HCT116 (cell line): ENCODE measurements at regions not wholly inside any gene's neighbourhood (a gene's known extent, or its start where the extent isn't known, plus 50 kb on each side); places are given as distances from the start of the nearest gene placed in this dataset.

Experiments
- ATAC-seq: fragments of 200-7000 bp; cut with Tn5 transposase; 2 replicates; pipeline ENCODE4 v1.9.1; 2020; ENCODE audit warnings: mild to moderate bottlenecking, moderate library complexity
- BruUV-seq: library from RNA; stranded (reverse); fragments of 400-500 nt; replicated peaks from 2 replicates; lab custom pipeline; 2021; lab: Mats Ljungman, UMichigan
- CTCF ChIA-PET: fragments of 300-600 bp; sonication (Branson Sonifier 250); formaldehyde crosslinking; loops from one replicate; lab custom pipeline; 2021; ENCODE audit warnings: antibody characterized with exemption; lab: Charles Lee
- POLR2A ChIA-PET: fragments of 300-600, 350-600 bp; sonication (Branson Sonifier 250); formaldehyde crosslinking; loops from one replicate; lab custom pipeline; 2021; ENCODE audit warnings: antibody characterized with exemption; lab: Charles Lee
- RAD21 ChIA-PET, 2 experiments: fragments of 300-600 bp; sonication (Branson Sonifier 250); formaldehyde crosslinking; loops; one replicate each; lab custom pipeline; 2023; ENCODE audit warnings: low total read pairs in 2 of 2; ENCODE audit not compliant: uncharacterized antibody in 2 of 2, unreplicated experiment in 2 of 2, low non-redundant PET in 1 of 2; lab: Charles Lee
- DNase-seq: peaks from one replicate; pipeline ENCODE4 v3.0.0-alpha.2; 2010; ENCODE audit warnings: low read depth, low spot score
- H2AFZ ChIP-seq: fragments of 200-600 bp; shearing (Covaris generic), sonication (generic); 2 replicates; pipeline ENCODE4 v1.6.1; 2017; ENCODE audit warnings: low read depth, mixed run types, mixed read lengths, antibody characterized with exemption, low read length; ENCODE audit not compliant: poor library complexity, severe bottlenecking
- H3K27ac ChIP-seq: 2 replicates; pipeline ENCODE4 v1.5.1; 2012; ENCODE audit warnings: low read depth, low read length
- H3K27me3 ChIP-seq: fragments of 200-600 bp; sonication (generic); 2 replicates; pipeline ENCODE4 v1.6.1; 2016; ENCODE audit warnings: mixed run types, low read length, mixed read lengths; ENCODE audit not compliant: insufficient read depth
- H3K36me3 ChIP-seq, 2 experiments: fragments of 200-500 bp in 1 of 2; fragments of 200-600 bp in 1 of 2; sonication (Bioruptor generic) in 1 of 2; sonication (generic) in 1 of 2; 2 replicates each; pipeline versions ENCODE4 v1.5.1 to v1.6.1; 2014 to 2016; ENCODE audit warnings: low read length in 2 of 2, inconsistent platforms in 1 of 2, mixed read lengths in 1 of 2, mixed run types in 1 of 2; ENCODE audit not compliant: insufficient read depth in 2 of 2, control insufficient read depth in 1 of 2
- H3K4me1 ChIP-seq, 2 experiments: fragments of 200-600 bp in 1 of 2; sonication (generic) in 1 of 2; 2 replicates each; pipeline versions ENCODE4 v1.5.1 to v1.6.1; 2012 to 2017; ENCODE audit warnings: low read length in 2 of 2, inconsistent platforms in 1 of 2, mild to moderate bottlenecking in 1 of 2, mixed read lengths in 1 of 2, mixed run types in 1 of 2, moderate library complexity in 1 of 2; ENCODE audit not compliant: insufficient read depth in 2 of 2, control insufficient read depth in 1 of 2
- H3K4me2 ChIP-seq: fragments of 200-600 bp; sonication (generic); 2 replicates; pipeline ENCODE4 v1.6.1; 2017; ENCODE audit warnings: mixed run types, low read length, mixed read lengths
- H3K4me3 ChIP-seq, 2 experiments: fragments of 200-600 bp in 1 of 2; sonication (generic) in 1 of 2; replicated peaks in 1 of 2; 2 replicates each; pipeline ENCODE4 v1.5.1; 2011 to 2016; ENCODE audit warnings: low read length in 2 of 2, control low read depth in 1 of 2, low read depth in 1 of 2, mild to moderate bottlenecking in 1 of 2, mixed read lengths in 1 of 2, mixed run types in 1 of 2
- H3K79me2 ChIP-seq: fragments of 200-600 bp; sonication (generic); 2 replicates; pipeline ENCODE4 v1.6.1; 2017; ENCODE audit warnings: mild to moderate bottlenecking, mixed run types, low read length, moderate library complexity, mixed read lengths; ENCODE audit not compliant: insufficient read depth
- H3K9ac ChIP-seq: fragments of 200-600 bp; sonication (generic); 2 replicates; pipeline ENCODE4 v1.6.1; 2016; ENCODE audit warnings: low read length, mixed read lengths
- H3K9me2 ChIP-seq: fragments of 200-600 bp; sonication (generic), shearing (Covaris generic); 2 replicates; pipeline ENCODE4 v1.6.1; 2017; ENCODE audit warnings: mixed run types, mild to moderate bottlenecking, moderate library complexity; ENCODE audit not compliant: insufficient read depth
- H3K9me3 ChIP-seq, 2 experiments: fragments of 200-500 bp in 1 of 2; fragments of 200-600 bp in 1 of 2; sonication (Bioruptor generic) in 1 of 2; sonication (generic) in 1 of 2; 2 replicates each; pipeline ENCODE4 v1.6.1; 2014 to 2017; ENCODE audit warnings: low read length in 2 of 2, mixed read lengths in 2 of 2, inconsistent platforms in 1 of 2, low read depth in 1 of 2, mild to moderate bottlenecking in 1 of 2, mixed run types in 1 of 2, moderate library complexity in 1 of 2; ENCODE audit not compliant: control insufficient read depth in 1 of 2, insufficient read depth in 1 of 2
- H4K20me1 ChIP-seq: fragments of 200-600 bp; sonication (generic), shearing (Covaris generic); 2 replicates; pipeline ENCODE4 v1.6.1; 2017; ENCODE audit warnings: mixed run types, mild to moderate bottlenecking, moderate library complexity; ENCODE audit not compliant: insufficient read depth
- CBX3 ChIP-seq: IDR thresholded peaks from 2 replicates; pipeline ENCODE4 v1.6.1; 2012; ENCODE audit warnings: low read depth
- CEBPB ChIP-seq: IDR thresholded peaks from 2 replicates; pipeline ENCODE4 v1.6.1; 2012; ENCODE audit warnings: low read depth
- ELF1 ChIP-seq: IDR thresholded peaks from 2 replicates; pipeline ENCODE4 v1.6.1; 2012; ENCODE audit warnings: low read depth, borderline replicate concordance
- EZH2 ChIP-seq: fragments of 200-600 bp; sonication (generic); IDR thresholded peaks from 2 replicates; pipeline ENCODE4 v1.6.1; 2017; ENCODE audit warnings: antibody characterized with exemption, mixed run types
- EZH2phosphoT487 ChIP-seq: fragments of 200-600 bp; IDR thresholded peaks from 2 replicates; pipeline ENCODE4 v1.6.1; 2018; ENCODE audit warnings: antibody characterized with exemption, borderline replicate concordance
- JUND ChIP-seq: IDR thresholded peaks from 2 replicates; pipeline ENCODE4 v1.6.1; 2012
- POLR2AphosphoS5 ChIP-seq: IDR thresholded peaks from 2 replicates; pipeline ENCODE4 v1.6.1; 2011; ENCODE audit warnings: mild to moderate bottlenecking, low read depth, low read length, moderate library complexity
- RAD21 ChIP-seq: IDR thresholded peaks from 2 replicates; pipeline ENCODE4 v1.6.1; 2012; ENCODE audit warnings: low read depth, mild to moderate bottlenecking
- SIN3A ChIP-seq: IDR thresholded peaks from 2 replicates; pipeline ENCODE4 v1.6.1; 2012; ENCODE audit warnings: low read depth
- SP1 ChIP-seq: IDR thresholded peaks from 2 replicates; pipeline ENCODE4 v1.6.1; 2012; ENCODE audit warnings: low read depth
- SRF ChIP-seq: IDR thresholded peaks from 2 replicates; pipeline ENCODE4 v1.6.1; 2012; ENCODE audit warnings: low read depth
- YY1 ChIP-seq: IDR thresholded peaks from 2 replicates; pipeline ENCODE4 v1.6.1; 2011; ENCODE audit warnings: low read length, low read depth, moderate library complexity, mild to moderate bottlenecking; ENCODE audit not compliant: insufficient replicate concordance; ENCODE audit errors: extremely low read depth
- ZFX ChIP-seq: fragments of 450-650 bp; IDR thresholded peaks from 2 replicates; pipeline ENCODE4 v1.6.1; 2017
- ZNF274 ChIP-seq: fragments of 200-500 bp; sonication (Bioruptor generic); IDR thresholded peaks from 2 replicates; pipeline ENCODE4 v1.6.1; 2014; ENCODE audit warnings: mild to moderate bottlenecking, low read depth, low read length, inconsistent platforms
- intact Hi-C: fragments of 100-400 bp; cut with micrococcal nuclease; formaldehyde crosslinking; loops from 2 replicates; pipeline ENCODE4 v1.10.0; 2022
- TF ChIP-seq, protein P1 (sequence below), 3 experiments: fragments of 200-600 bp in 1 of 3; sonication (generic) in 1 of 3; IDR thresholded peaks in 2 of 3; conservative IDR thresholded peaks in 1 of 3; 2 replicates each; pipeline ENCODE4 v1.5.1; 2012 to 2017; ENCODE audit warnings: low read depth in 2 of 3, low read length in 2 of 3, antibody characterized with exemption in 1 of 3, borderline replicate concordance in 1 of 3, control low read depth in 1 of 3, mild to moderate bottlenecking in 1 of 3, mixed read lengths in 1 of 3, mixed run types in 1 of 3, moderate library complexity in 1 of 3; ENCODE audit not compliant: insufficient read depth in 1 of 3
- TF ChIP-seq, protein P2 (sequence below): IDR thresholded peaks from 2 replicates; pipeline ENCODE4 v1.6.1; 2012
- TF ChIP-seq, protein P3 (sequence below): IDR thresholded peaks from 2 replicates; pipeline ENCODE4 v1.6.1; 2011; ENCODE audit warnings: mild to moderate bottlenecking, low read length, moderate library complexity; ENCODE audit not compliant: insufficient replicate concordance; ENCODE audit errors: extremely low read depth
- TF ChIP-seq, protein P4 (sequence below): IDR thresholded peaks from 2 replicates; pipeline ENCODE4 v1.6.1; 2012; ENCODE audit warnings: low read depth
- TF ChIP-seq, protein P5 (sequence below): IDR thresholded peaks from 2 replicates; pipeline ENCODE4 v1.6.1; 2012

DNA sequence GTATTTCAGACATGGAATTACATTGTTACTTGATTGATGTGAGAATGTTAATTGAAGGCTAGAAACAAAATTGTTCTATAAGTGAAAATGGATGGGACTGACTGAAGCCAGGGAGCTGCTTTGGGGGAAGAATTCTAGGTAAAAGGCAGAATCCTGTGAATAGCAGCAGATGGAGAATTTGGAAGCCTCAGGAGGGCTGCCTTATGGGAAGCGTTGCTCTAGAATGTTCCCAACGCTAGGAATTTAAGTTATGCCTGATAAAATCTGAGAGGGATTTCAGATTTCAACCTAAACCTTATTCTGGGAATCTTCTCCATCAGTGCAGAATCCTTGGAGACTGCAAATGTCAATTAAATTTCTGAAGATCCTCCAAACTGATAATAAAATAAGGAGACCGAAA is 858.2 kb upstream of the FLRT2 start:
- H4K20me1 ChIP-seq = no peaks in the 10 kb centered on the region
- CTCF ChIA-PET = no interaction called here
- no peaks in the 10 kb centered on the region for H3K4me1 ChIP-seq
- no peaks in the 10 kb centered on the region for H3K79me2 ChIP-seq
- intact Hi-C loops = no loop called here
- TF ChIP-seq, protein P1, sequence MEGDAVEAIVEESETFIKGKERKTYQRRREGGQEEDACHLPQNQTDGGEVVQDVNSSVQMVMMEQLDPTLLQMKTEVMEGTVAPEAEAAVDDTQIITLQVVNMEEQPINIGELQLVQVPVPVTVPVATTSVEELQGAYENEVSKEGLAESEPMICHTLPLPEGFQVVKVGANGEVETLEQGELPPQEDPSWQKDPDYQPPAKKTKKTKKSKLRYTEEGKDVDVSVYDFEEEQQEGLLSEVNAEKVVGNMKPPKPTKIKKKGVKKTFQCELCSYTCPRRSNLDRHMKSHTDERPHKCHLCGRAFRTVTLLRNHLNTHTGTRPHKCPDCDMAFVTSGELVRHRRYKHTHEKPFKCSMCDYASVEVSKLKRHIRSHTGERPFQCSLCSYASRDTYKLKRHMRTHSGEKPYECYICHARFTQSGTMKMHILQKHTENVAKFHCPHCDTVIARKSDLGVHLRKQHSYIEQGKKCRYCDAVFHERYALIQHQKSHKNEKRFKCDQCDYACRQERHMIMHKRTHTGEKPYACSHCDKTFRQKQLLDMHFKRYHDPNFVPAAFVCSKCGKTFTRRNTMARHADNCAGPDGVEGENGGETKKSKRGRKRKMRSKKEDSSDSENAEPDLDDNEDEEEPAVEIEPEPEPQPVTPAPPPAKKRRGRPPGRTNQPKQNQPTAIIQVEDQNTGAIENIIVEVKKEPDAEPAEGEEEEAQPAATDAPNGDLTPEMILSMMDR (IDR thresholded peaks at IDR 0.05 in 2 of 3, conservative IDR thresholded peaks at IDR 0.05 in 1 of 3; ENCODE audit: borderline replicate concordance in 1 of 3, insufficient read depth in 1 of 3, low read depth in 2 of 3, low read length in 2 of 3) = no peak
- TF ChIP-seq SP1 (no peak), ZFX (no peak), RAD21 (no peak), SIN3A (no peak), EZH2 (no peak), SRF (no peak), ELF1 (no peak), ZNF274 (no peak), YY1 (no peak), EZH2phosphoT487 (no peak), POLR2AphosphoS5 (no peak), CBX3 (no peak), JUND (no peak), CEBPB (no peak)
- TF ChIP-seq, protein P2, sequence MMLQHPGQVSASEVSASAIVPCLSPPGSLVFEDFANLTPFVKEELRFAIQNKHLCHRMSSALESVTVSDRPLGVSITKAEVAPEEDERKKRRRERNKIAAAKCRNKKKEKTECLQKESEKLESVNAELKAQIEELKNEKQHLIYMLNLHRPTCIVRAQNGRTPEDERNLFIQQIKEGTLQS = no peak
- TF ChIP-seq, protein P3, sequence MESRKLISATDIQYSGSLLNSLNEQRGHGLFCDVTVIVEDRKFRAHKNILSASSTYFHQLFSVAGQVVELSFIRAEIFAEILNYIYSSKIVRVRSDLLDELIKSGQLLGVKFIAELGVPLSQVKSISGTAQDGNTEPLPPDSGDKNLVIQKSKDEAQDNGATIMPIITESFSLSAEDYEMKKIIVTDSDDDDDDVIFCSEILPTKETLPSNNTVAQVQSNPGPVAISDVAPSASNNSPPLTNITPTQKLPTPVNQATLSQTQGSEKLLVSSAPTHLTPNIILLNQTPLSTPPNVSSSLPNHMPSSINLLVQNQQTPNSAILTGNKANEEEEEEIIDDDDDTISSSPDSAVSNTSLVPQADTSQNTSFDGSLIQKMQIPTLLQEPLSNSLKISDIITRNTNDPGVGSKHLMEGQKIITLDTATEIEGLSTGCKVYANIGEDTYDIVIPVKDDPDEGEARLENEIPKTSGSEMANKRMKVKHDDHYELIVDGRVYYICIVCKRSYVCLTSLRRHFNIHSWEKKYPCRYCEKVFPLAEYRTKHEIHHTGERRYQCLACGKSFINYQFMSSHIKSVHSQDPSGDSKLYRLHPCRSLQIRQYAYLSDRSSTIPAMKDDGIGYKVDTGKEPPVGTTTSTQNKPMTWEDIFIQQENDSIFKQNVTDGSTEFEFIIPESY = no peak
- TF ChIP-seq, protein P4, sequence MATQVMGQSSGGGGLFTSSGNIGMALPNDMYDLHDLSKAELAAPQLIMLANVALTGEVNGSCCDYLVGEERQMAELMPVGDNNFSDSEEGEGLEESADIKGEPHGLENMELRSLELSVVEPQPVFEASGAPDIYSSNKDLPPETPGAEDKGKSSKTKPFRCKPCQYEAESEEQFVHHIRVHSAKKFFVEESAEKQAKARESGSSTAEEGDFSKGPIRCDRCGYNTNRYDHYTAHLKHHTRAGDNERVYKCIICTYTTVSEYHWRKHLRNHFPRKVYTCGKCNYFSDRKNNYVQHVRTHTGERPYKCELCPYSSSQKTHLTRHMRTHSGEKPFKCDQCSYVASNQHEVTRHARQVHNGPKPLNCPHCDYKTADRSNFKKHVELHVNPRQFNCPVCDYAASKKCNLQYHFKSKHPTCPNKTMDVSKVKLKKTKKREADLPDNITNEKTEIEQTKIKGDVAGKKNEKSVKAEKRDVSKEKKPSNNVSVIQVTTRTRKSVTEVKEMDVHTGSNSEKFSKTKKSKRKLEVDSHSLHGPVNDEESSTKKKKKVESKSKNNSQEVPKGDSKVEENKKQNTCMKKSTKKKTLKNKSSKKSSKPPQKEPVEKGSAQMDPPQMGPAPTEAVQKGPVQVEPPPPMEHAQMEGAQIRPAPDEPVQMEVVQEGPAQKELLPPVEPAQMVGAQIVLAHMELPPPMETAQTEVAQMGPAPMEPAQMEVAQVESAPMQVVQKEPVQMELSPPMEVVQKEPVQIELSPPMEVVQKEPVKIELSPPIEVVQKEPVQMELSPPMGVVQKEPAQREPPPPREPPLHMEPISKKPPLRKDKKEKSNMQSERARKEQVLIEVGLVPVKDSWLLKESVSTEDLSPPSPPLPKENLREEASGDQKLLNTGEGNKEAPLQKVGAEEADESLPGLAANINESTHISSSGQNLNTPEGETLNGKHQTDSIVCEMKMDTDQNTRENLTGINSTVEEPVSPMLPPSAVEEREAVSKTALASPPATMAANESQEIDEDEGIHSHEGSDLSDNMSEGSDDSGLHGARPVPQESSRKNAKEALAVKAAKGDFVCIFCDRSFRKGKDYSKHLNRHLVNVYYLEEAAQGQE = no peak
- TF ChIP-seq, protein P5, sequence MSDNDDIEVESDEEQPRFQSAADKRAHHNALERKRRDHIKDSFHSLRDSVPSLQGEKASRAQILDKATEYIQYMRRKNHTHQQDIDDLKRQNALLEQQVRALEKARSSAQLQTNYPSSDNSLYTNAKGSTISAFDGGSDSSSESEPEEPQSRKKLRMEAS = no peak
- TF ChIP-seq, all 23 proteins: peak for 0
- no peaks in the 10 kb centered on the region for H3K9me2 ChIP-seq
- H3K9me3 ChIP-seq = peaks cover 7 to 18% of the 10 kb centered on the region in 2 experiments; a peak in 2 of 4 replicates
- H3K4me3 ChIP-seq = no peak overlapping the region
- ATAC-seq = no peak
- no peak overlapping the region for H3K27ac ChIP-seq
- BruUV-seq = no TSS peak
- no peaks in the 10 kb centered on the region for H3K36me3 ChIP-seq
- DNase-seq = no peak
- no peak overlapping the region for H3K4me2 ChIP-seq
- H3K9ac ChIP-seq = no peak overlapping the region
- no peaks in the 10 kb centered on the region for H3K27me3 ChIP-seq
- ChIA-PET RAD21 (no interaction called here), POLR2A (no interaction called here)
- H2AFZ ChIP-seq = no peak overlapping the region
